Stomach (tissue), 8 donors: ENCODE measurements at regions not wholly inside any gene's neighbourhood (a gene's known extent, or its start where the extent isn't known, plus 50 kb on each side); places are given as distances from the start of the nearest gene placed in this dataset.
"Not testable (repeated sequence)": the region's sequence is repeated elsewhere in the genome, so short reads cannot be mapped to it uniquely, and the experiment has no call there.

ENCODE experiments used
- DNase-seq, 2 donors: peaks; one replicate each; pipeline versions ENCODE4 v3.0.0 to v3.0.0-alpha.2; 2013 to 2019
- H3K27ac ChIP-seq, 5 donors: fragments of 200-600 bp in 4 of 5; sonication (generic) in 4 of 5; one replicate each; pipeline ENCODE4 v1.5.1; 2013 to 2019; ENCODE audit warnings: mild to moderate bottlenecking in 1 of 5, moderate library complexity in 1 of 5
- H3K27me3 ChIP-seq, 3 donors: fragments of 200-600 bp; sonication (generic); one replicate each; pipeline ENCODE4 v1.5.1; 2017 to 2019; ENCODE audit warnings: mixed run types in 1 of 3
- H3K36me3 ChIP-seq, 4 donors: fragments of 200-600 bp; sonication (generic); 1 replicate in 3 of 4; 2 replicates in 1 of 4; pipeline ENCODE4 v1.5.1; 2016 to 2019
- H3K4me1 ChIP-seq, 4 donors: fragments of 200-600 bp; sonication (generic); one replicate each; pipeline ENCODE4 v1.5.1; 2016 to 2019
- H3K4me3 ChIP-seq, 4 donors: fragments of 200-600 bp; sonication (generic) in 3 of 4; one replicate each; pipeline ENCODE4 v1.5.1; 2016 to 2019; ENCODE audit warnings: mild to moderate bottlenecking in 1 of 4
- H3K9me3 ChIP-seq, 4 donors: fragments of 200-600 bp; sonication (generic); one replicate each; pipeline ENCODE4 v1.5.1; 2016 to 2019
- CTCF ChIP-seq, 7 experiments: fragments of 450-650 bp in 4 of 7; fragments of 200-600 bp in 3 of 7; sonication (generic) in 3 of 7; IDR thresholded peaks; one replicate each; pipeline ENCODE4 v1.5.1; 2016 to 2019; ENCODE audit warnings: antibody characterized with exemption in 7 of 7, control low read depth in 2 of 7, mild to moderate bottlenecking in 1 of 7
- EP300 ChIP-seq: sonication (generic); formaldehyde crosslinking; IDR thresholded peaks from one replicate; pipeline ENCODE4 v1.6.1; 2017; ENCODE audit warnings: antibody characterized with exemption
- POLR2A ChIP-seq, 4 donors: fragments of 450-650 bp; IDR thresholded peaks; one replicate each; pipeline ENCODE4 v1.6.1; 2016; ENCODE audit warnings: antibody characterized with exemption in 4 of 4, control low read depth in 2 of 4, mild to moderate bottlenecking in 1 of 4, moderate library complexity in 1 of 4
- POLR2AphosphoS5 ChIP-seq, 3 donors: sonication (generic); formaldehyde crosslinking; IDR thresholded peaks; one replicate each; pipeline ENCODE4 v1.6.1; 2016; ENCODE audit warnings: antibody characterized with exemption in 3 of 3
- WGBS, 5 donors: extraction: QIAGEN DNeasy Blood & Tissue Kit in 3 of 5; methylation state at CpG; one replicate each; pipeline versions ENCODE4 v1.1.5 to v1.1.7; 2013 to 2018; 5-methylcytosine and 5-hydroxymethylcytosine counted together
- intact Hi-C: fragments of 100-400 bp; cut with DNase I; formaldehyde crosslinking; loops from one replicate; pipeline ENCODE4 v1.15.1; 2023; ENCODE audit warnings: low total_unique reads
- donor health status: healthy with polysubstance abuse.
- donor health status: Bipolar disorder and iron deficiency.
- donor health status: healthy.

GRCh38 chr5:87536365-87536764, 123.6 kb upstream of the CCNH start:
- no peak for TF ChIP-seq CTCF (IDR thresholded peaks at IDR 0.05)
- TF ChIP-seq POLR2A (IDR thresholded peaks at IDR 0.05), result no peak
- TF ChIP-seq EP300, result no peak
- TF ChIP-seq POLR2AphosphoS5 (IDR thresholded peaks at IDR 0.05), result no peak
- DNase-seq, result no peak
- intact Hi-C loops, result no loop called here
- Histone ChIP-seq H3K36me3 (no peaks in the 10 kb centered on the region), H3K4me1 (no peaks in the 10 kb centered on the region), H3K9me3 (no peaks in the 10 kb centered on the region), H3K27me3 (no peaks in the 10 kb centered on the region), H3K4me3 (no peak overlapping the region), H3K27ac (no peak overlapping the region)

GRCh38 chr5:87535706-87536105, 123.0 kb upstream of the CCNH start:
- no peak for TF ChIP-seq POLR2A (IDR thresholded peaks at IDR 0.05)
- no peak for TF ChIP-seq CTCF (IDR thresholded peaks at IDR 0.05)
- TF ChIP-seq POLR2AphosphoS5 (IDR thresholded peaks at IDR 0.05), result no peak
- no peak for TF ChIP-seq EP300
- Histone ChIP-seq H3K36me3 (no peaks in the 10 kb centered on the region), H3K9me3 (no peaks in the 10 kb centered on the region), H3K27ac (no peak overlapping the region), H3K4me3 (no peak overlapping the region), H3K4me1 (no peaks in the 10 kb centered on the region), H3K27me3 (no peaks in the 10 kb centered on the region)
- DNase-seq, result no peak
- intact Hi-C loops, result no loop called here

GRCh38 chr5:87529486-87530076, 116.9 kb upstream of the CCNH start:
- Histone ChIP-seq H3K27ac (no peak overlapping the region), H3K27me3 (no peaks in the 10 kb centered on the region), H3K36me3 (no peaks in the 10 kb centered on the region), H3K4me3 (no peak overlapping the region), H3K9me3 (no peaks in the 10 kb centered on the region), H3K4me1 (no peaks in the 10 kb centered on the region)
- TF ChIP-seq EP300 (no peak), POLR2AphosphoS5 (IDR thresholded peaks at IDR 0.05) (no peak), CTCF (IDR thresholded peaks at IDR 0.05) (no peak), POLR2A (IDR thresholded peaks at IDR 0.05) (no peak)
- WGBS, 5 donors, result 87 to 100% (median 88%) methylated on average over 1 of the region's 1 CpG
- DNase-seq, result no peak
- intact Hi-C loops, result no loop called here

- H3K9me3 ChIP-seq, result no peaks in the 10 kb centered on the region
- WGBS, 5 donors, result 74 to 83% (median 77%) methylated on average over 2 of the region's 2 CpGs
Measured at GRCh38 chr5:87526131-87526530, 113.4 kb upstream of the CCNH start.

GRCh38 chr5:87524217-87524616, 111.5 kb upstream of the CCNH start:
- no peaks in the 10 kb centered on the region for H3K9me3 ChIP-seq
- 50 to 62% (median 61%) methylated on average over 9 of the region's 9 CpGs for WGBS, 5 donors
- TF ChIP-seq POLR2A (IDR thresholded peaks at IDR 0.05) (no peak), CTCF (IDR thresholded peaks at IDR 0.05) (no peak), EP300 (no peak), POLR2AphosphoS5 (IDR thresholded peaks at IDR 0.05) (no peak)

More at GRCh38 chr5:87526131-87526530, 113.4 kb upstream of the CCNH start:
- H3K4me1 ChIP-seq, result no peaks in the 10 kb centered on the region
- DNase-seq, result no peak
- intact Hi-C loops, result no loop called here
- H3K27ac ChIP-seq, result no peak overlapping the region
- no peak overlapping the region for H3K4me3 ChIP-seq
- H3K27me3 ChIP-seq, result no peaks in the 10 kb centered on the region
- H3K36me3 ChIP-seq, result no peaks in the 10 kb centered on the region
- no peak for TF ChIP-seq EP300

DNA sequence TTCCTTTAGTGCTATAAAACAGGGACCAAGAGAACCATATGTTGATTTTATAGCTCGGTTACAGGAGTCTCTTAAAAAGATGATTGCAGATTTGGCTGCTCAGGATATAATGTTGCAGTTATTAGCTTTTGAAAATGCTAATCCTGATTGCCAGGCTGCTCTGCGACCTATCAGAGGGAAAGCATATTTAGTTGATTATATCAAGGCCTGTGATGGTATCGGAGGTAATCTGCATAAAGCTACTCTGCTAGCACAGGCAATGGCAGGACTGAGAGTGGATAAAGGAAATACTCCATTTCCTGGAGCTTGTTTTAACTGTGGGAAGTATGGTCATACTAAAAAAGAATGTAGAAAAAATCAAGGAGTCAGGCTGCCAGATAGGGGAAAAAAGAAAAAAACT, 99.0 kb upstream of the CCNH start:
- H3K27ac ChIP-seq, intact Hi-C loops, H3K4me3 ChIP-seq, H3K36me3 ChIP-seq, H3K27me3 ChIP-seq, DNase-seq, H3K4me1 ChIP-seq: not testable (repeated sequence)
- peaks cover 0 to 15% (median 12%) of the 10 kb centered on the region in 4 donors for H3K9me3 ChIP-seq
- 63 to 80% (median 69%) methylated on average over 3 of the region's 3 CpGs for WGBS, 5 donors

More at GRCh38 chr5:87524217-87524616, 111.5 kb upstream of the CCNH start:
- H3K36me3 ChIP-seq, result no peaks in the 10 kb centered on the region
- intact Hi-C loops, result no loop called here
- H3K4me1 ChIP-seq, result no peaks in the 10 kb centered on the region
- H3K27me3 ChIP-seq, result no peaks in the 10 kb centered on the region
- DNase-seq, result no peak
- H3K4me3 ChIP-seq, result no peak overlapping the region
- no peak overlapping the region for H3K27ac ChIP-seq
